Mesenchymal stem cell (in vitro differentiated cells and primary cell): ENCODE measurements at regions not wholly inside any gene's neighbourhood (a gene's known extent, or its start where the extent isn't known, plus 50 kb on each side); places are given as distances from the start of the nearest gene placed in this dataset.

Source experiments
- DNase-seq: peaks from one replicate; pipeline ENCODE4 v3.0.0-alpha.2; 2013
- H2AFZ ChIP-seq: one replicate; pipeline ENCODE4 v1.6.1; 2013; ENCODE audit warnings: low read depth, mild to moderate bottlenecking, control low read depth, inconsistent platforms, low read length, moderate library complexity
- H2AK5ac ChIP-seq: 2 replicates; pipeline ENCODE4 v1.6.1; 2013; ENCODE audit warnings: low read length, moderate library complexity, mild to moderate bottlenecking, inconsistent platforms; ENCODE audit not compliant: severe bottlenecking
- H2BK120ac ChIP-seq: one replicate; pipeline ENCODE4 v1.6.1; 2013; ENCODE audit warnings: low read depth, mild to moderate bottlenecking, inconsistent platforms, low read length, moderate library complexity
- H2BK12ac ChIP-seq, 2 experiments: one replicate each; pipeline ENCODE4 v1.6.1; 2013; ENCODE audit warnings: inconsistent platforms in 2 of 2, low read length in 2 of 2, mild to moderate bottlenecking in 2 of 2, moderate library complexity in 2 of 2, control low read depth in 1 of 2
- H2BK15ac ChIP-seq: one replicate; pipeline ENCODE4 v1.6.1; 2013; ENCODE audit warnings: mild to moderate bottlenecking, low read depth, inconsistent platforms; ENCODE audit not compliant: poor library complexity, severe bottlenecking
- H2BK5ac ChIP-seq: 2 replicates; pipeline ENCODE4 v1.6.1; 2013; ENCODE audit warnings: low read depth, mild to moderate bottlenecking, low read length, control low read depth, inconsistent platforms; ENCODE audit not compliant: poor library complexity, severe bottlenecking
- H3K14ac ChIP-seq, 2 experiments: one replicate each; pipeline ENCODE4 v1.6.1; 2013; ENCODE audit warnings: inconsistent platforms in 2 of 2, low read length in 2 of 2, control low read depth in 1 of 2, mild to moderate bottlenecking in 1 of 2, moderate library complexity in 1 of 2
- H3K18ac ChIP-seq, 2 experiments: one replicate each; pipeline ENCODE4 v1.6.1; 2013; ENCODE audit warnings: inconsistent platforms in 2 of 2, low read length in 2 of 2, control low read depth in 1 of 2, low read depth in 1 of 2, mild to moderate bottlenecking in 1 of 2
- H3K23ac ChIP-seq, 2 experiments: one replicate each; pipeline ENCODE4 v1.6.1; 2013; ENCODE audit warnings: inconsistent platforms in 2 of 2, low read length in 2 of 2, mild to moderate bottlenecking in 2 of 2, moderate library complexity in 2 of 2, control low read depth in 1 of 2
- H3K27ac ChIP-seq: 2 replicates; pipeline ENCODE4 v1.5.1; 2013; ENCODE audit warnings: mild to moderate bottlenecking, moderate library complexity, low read length, control low read depth, inconsistent platforms; ENCODE audit not compliant: poor library complexity, severe bottlenecking
- H3K27me3 ChIP-seq, 2 experiments: 2 replicates each; pipeline versions ENCODE4 v1.6.1 to v1.7.0; 2013; ENCODE audit warnings: low read length in 2 of 2, mild to moderate bottlenecking in 2 of 2, moderate library complexity in 2 of 2, control low read depth in 1 of 2, inconsistent platforms in 1 of 2; ENCODE audit not compliant: control insufficient read depth in 1 of 2, insufficient read depth in 1 of 2
- H3K36me3 ChIP-seq, 2 experiments: 2 replicates each; pipeline versions ENCODE4 v1.6.1 to v1.7.0; 2013; ENCODE audit warnings: low read length in 2 of 2, control low read depth in 1 of 2, inconsistent platforms in 1 of 2, low read depth in 1 of 2, mild to moderate bottlenecking in 1 of 2; ENCODE audit not compliant: insufficient read depth in 2 of 2, control insufficient read depth in 1 of 2
- H3K4ac ChIP-seq, 2 experiments: one replicate each; pipeline ENCODE4 v1.6.1; 2013; ENCODE audit warnings: inconsistent platforms in 2 of 2, low read length in 2 of 2, mild to moderate bottlenecking in 2 of 2, moderate library complexity in 2 of 2, control low read depth in 1 of 2, low read depth in 1 of 2
- H3K4me1 ChIP-seq: 2 replicates; pipeline ENCODE4 v1.6.1; 2013; ENCODE audit warnings: low read depth, low read length, control low read depth; ENCODE audit not compliant: control insufficient read depth, insufficient read depth
- H3K4me2 ChIP-seq: 2 replicates; pipeline ENCODE4 v1.6.1; 2013; ENCODE audit warnings: low read length, mild to moderate bottlenecking, inconsistent platforms; ENCODE audit not compliant: poor library complexity, severe bottlenecking
- H3K4me3 ChIP-seq, 2 experiments: 2 replicates each; pipeline versions ENCODE4 v1.5.1 to v1.7.0; 2013; ENCODE audit warnings: low read length in 2 of 2, mild to moderate bottlenecking in 2 of 2, control low read depth in 1 of 2, low read depth in 1 of 2; ENCODE audit not compliant: insufficient read depth in 1 of 2
- H3K79me1 ChIP-seq: replicated peaks from 2 replicates; pipeline ENCODE4 v1.6.1; 2013; ENCODE audit warnings: mild to moderate bottlenecking, control low read depth, low read length, inconsistent platforms; ENCODE audit not compliant: poor library complexity, severe bottlenecking
- H3K9ac ChIP-seq: 2 replicates; pipeline ENCODE4 v1.7.0; 2013; ENCODE audit warnings: mild to moderate bottlenecking, low read length, moderate library complexity
- H3K9me3 ChIP-seq: 2 replicates; pipeline ENCODE4 v1.7.0; 2013; ENCODE audit warnings: mild to moderate bottlenecking, low read length; ENCODE audit not compliant: control insufficient read depth
- H4K8ac ChIP-seq: one replicate; pipeline ENCODE4 v1.6.1; 2013; ENCODE audit warnings: inconsistent platforms, mild to moderate bottlenecking, low read length, moderate library complexity
- H4K91ac ChIP-seq: one replicate; pipeline ENCODE4 v1.6.1; 2013; ENCODE audit warnings: mild to moderate bottlenecking, low read length, inconsistent platforms
- WGBS: methylation state at CpG from one replicate; pipeline ENCODE4 v1.1.7; 2013; ENCODE audit warnings: mixed read lengths; 5-methylcytosine and 5-hydroxymethylcytosine counted together

- Histone ChIP-seq H3K4ac (no peak overlapping the region), H3K36me3 (no peaks in the 10 kb centered on the region), H3K18ac (no peak overlapping the region), H2AK5ac (no peak overlapping the region), H2BK5ac (no peak overlapping the region), H3K4me3 (peak overlapping the region in 1 of 2 experiments; percentile 6), H3K27ac (no peak overlapping the region), H2BK15ac (no peak overlapping the region), H3K14ac (no peak overlapping the region), H4K91ac (no peak overlapping the region), H4K8ac (no peak overlapping the region), H2BK12ac (no peak overlapping the region), H3K27me3 (peaks cover 0 to 44% of the 10 kb centered on the region in 2 experiments), H3K9ac (no peak overlapping the region), H3K79me1 (no peaks in the 10 kb centered on the region), H3K4me2 (no peak overlapping the region), H3K23ac (no peak overlapping the region), H3K9me3 (no peaks in the 10 kb centered on the region), H2BK120ac (no peak overlapping the region), H2AFZ (no peak overlapping the region), H3K4me1 (no peaks in the 10 kb centered on the region)
- no peak for DNase-seq
- 90% methylated on average over 2 of the region's 2 CpGs for WGBS
Measured at GRCh38 chr12:115864396-115864795, 413.1 kb downstream of the MED13L start.

DNA sequence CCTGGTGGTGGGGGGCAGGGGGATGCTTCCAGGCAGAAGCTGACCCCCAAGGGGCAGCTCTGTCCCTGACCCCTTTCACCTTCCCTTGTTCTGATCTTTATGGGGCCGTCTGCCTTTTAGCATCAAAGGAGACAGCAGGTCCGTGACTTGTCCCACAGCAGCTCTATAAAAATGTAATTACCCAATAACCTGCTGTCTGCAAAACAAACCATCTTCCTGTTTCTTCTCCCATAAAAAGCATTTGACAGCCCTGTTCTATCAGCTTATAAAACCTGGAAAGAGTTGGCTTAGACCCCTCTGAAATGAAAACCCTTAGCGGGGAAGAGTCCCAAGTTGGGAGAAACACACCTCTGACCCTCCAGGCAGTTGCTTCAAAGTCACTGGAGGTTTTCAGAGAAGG lies 416.9 kb downstream of the MED13L start:
- Histone ChIP-seq H3K27me3 (peaks cover 0 to 37% of the 10 kb centered on the region in 2 experiments), H3K4me2 (no peak overlapping the region), H2BK120ac (no peak overlapping the region), H4K91ac (no peak overlapping the region), H3K9ac (no peak overlapping the region), H4K8ac (no peak overlapping the region), H3K4me1 (no peaks in the 10 kb centered on the region), H3K23ac (no peak overlapping the region), H2AFZ (no peak overlapping the region), H3K4me3 (no peak overlapping the region), H3K9me3 (no peaks in the 10 kb centered on the region), H3K79me1 (no peaks in the 10 kb centered on the region), H2BK15ac (no peak overlapping the region), H3K36me3 (no peaks in the 10 kb centered on the region), H2BK12ac (no peak overlapping the region), H3K4ac (no peak overlapping the region), H3K18ac (no peak overlapping the region), H3K27ac (no peak overlapping the region), H3K14ac (no peak overlapping the region), H2AK5ac (no peak overlapping the region), H2BK5ac (no peak overlapping the region)
- no peak for DNase-seq
- WGBS = 44% methylated on average over 3 of the region's 3 CpGs

GRCh38 chr12:115859231-115859630 lies 418.3 kb downstream of the MED13L start:
- Histone ChIP-seq H3K9me3 (no peaks in the 10 kb centered on the region), H3K36me3 (no peaks in the 10 kb centered on the region), H4K91ac (no peak overlapping the region), H3K23ac (no peak overlapping the region), H3K79me1 (no peaks in the 10 kb centered on the region), H3K4ac (no peak overlapping the region), H3K4me2 (no peak overlapping the region), H3K18ac (no peak overlapping the region), H4K8ac (no peak overlapping the region), H2BK5ac (no peak overlapping the region), H2AK5ac (no peak overlapping the region), H3K14ac (no peak overlapping the region), H2AFZ (no peak overlapping the region), H3K4me3 (no peak overlapping the region), H2BK15ac (no peak overlapping the region), H3K27ac (no peak overlapping the region), H3K9ac (no peak overlapping the region), H3K27me3 (peaks cover 0 to 33% of the 10 kb centered on the region in 2 experiments), H3K4me1 (no peaks in the 10 kb centered on the region), H2BK12ac (no peak overlapping the region), H2BK120ac (no peak overlapping the region)
- no peak for DNase-seq
- WGBS = 77% methylated on average over 6 of the region's 6 CpGs

- no peaks in the 10 kb centered on the region for H3K36me3 ChIP-seq
- H3K9ac ChIP-seq = no peak overlapping the region
- no peak overlapping the region for H3K4me2 ChIP-seq
- H3K4me3 ChIP-seq = no peak overlapping the region
- no peak overlapping the region for H3K23ac ChIP-seq
- no peaks in the 10 kb centered on the region for H3K9me3 ChIP-seq
- no peak overlapping the region for H4K8ac ChIP-seq
- no peak overlapping the region for H2BK5ac ChIP-seq
- no peak overlapping the region for H2AFZ ChIP-seq
- H3K79me1 ChIP-seq = no peaks in the 10 kb centered on the region
- H3K27me3 ChIP-seq = peaks cover 0 to 29% of the 10 kb centered on the region in 2 experiments
- H3K4ac ChIP-seq = no peak overlapping the region
- H2BK120ac ChIP-seq = no peak overlapping the region
- H2BK12ac ChIP-seq = no peak overlapping the region
- H3K14ac ChIP-seq = no peak overlapping the region
- no peak for DNase-seq
- no peak overlapping the region for H2AK5ac ChIP-seq
- H2BK15ac ChIP-seq = no peak overlapping the region
- H3K18ac ChIP-seq = no peak overlapping the region
- no peaks in the 10 kb centered on the region for H3K4me1 ChIP-seq
- WGBS = 80% methylated on average over 3 of the region's 3 CpGs
- peak overlapping the region; percentile 2 for H4K91ac ChIP-seq
- no peak overlapping the region for H3K27ac ChIP-seq
Measured at GRCh38 chr12:115857923-115858322, 419.6 kb downstream of the MED13L start.
